GM23248 (cell line): ENCODE measurements at regions not wholly inside any gene's neighbourhood (a gene's known extent, or its start where the extent isn't known, plus 50 kb on each side); places are given as distances from the start of the nearest gene placed in this dataset.

Experiments
- DNase-seq: peaks from one replicate; pipeline ENCODE4 v3.0.0-alpha.2; 2015
- H2AFZ ChIP-seq: fragments of 200-600 bp; sonication (generic); 2 replicates; pipeline ENCODE4 v1.6.1; 2016; ENCODE audit warnings: antibody characterized with exemption
- H3F3A ChIP-seq: fragments of 200-600 bp; sonication (generic); 2 replicates; pipeline ENCODE4 v1.6.1; 2016; ENCODE audit warnings: mild to moderate bottlenecking, antibody characterized with exemption, mixed run types; ENCODE audit not compliant: insufficient read depth
- H3K27ac ChIP-seq: fragments of 200-600 bp; sonication (generic); 2 replicates; pipeline ENCODE4 v1.5.1; 2016; ENCODE audit warnings: mild to moderate bottlenecking
- H3K27me3 ChIP-seq: fragments of 200-600 bp; sonication (generic); replicated peaks from 2 replicates; pipeline ENCODE4 v1.6.1; 2016; ENCODE audit warnings: mild to moderate bottlenecking; ENCODE audit not compliant: insufficient read depth
- H3K36me3 ChIP-seq: fragments of 200-600 bp; sonication (generic); 2 replicates; pipeline ENCODE4 v1.6.1; 2016; ENCODE audit warnings: low read depth, mild to moderate bottlenecking
- H3K4me1 ChIP-seq: fragments of 200-600 bp; sonication (generic); 2 replicates; pipeline ENCODE4 v1.6.1; 2016; ENCODE audit warnings: mild to moderate bottlenecking; ENCODE audit not compliant: insufficient read depth
- H3K4me2 ChIP-seq: fragments of 200-600 bp; sonication (generic); one replicate; pipeline ENCODE4 v1.6.1; 2016; ENCODE audit warnings: mild to moderate bottlenecking; ENCODE audit not compliant: unreplicated experiment
- H3K4me3 ChIP-seq: fragments of 200-600 bp; sonication (generic); 2 replicates; pipeline ENCODE4 v1.5.1; 2016; ENCODE audit warnings: mild to moderate bottlenecking
- H3K79me2 ChIP-seq: fragments of 200-600 bp; sonication (generic); 2 replicates; pipeline ENCODE4 v1.6.1; 2016; ENCODE audit warnings: mild to moderate bottlenecking; ENCODE audit not compliant: insufficient read depth
- H3K9ac ChIP-seq: fragments of 200-600 bp; sonication (generic); 2 replicates; pipeline ENCODE4 v1.6.1; 2016; ENCODE audit warnings: mild to moderate bottlenecking
- H3K9me2 ChIP-seq: fragments of 200-600 bp; sonication (generic); 2 replicates; pipeline ENCODE4 v1.6.1; 2016; ENCODE audit warnings: mixed run types, mild to moderate bottlenecking, moderate library complexity; ENCODE audit not compliant: insufficient read depth
- H3K9me3 ChIP-seq: fragments of 200-600 bp; sonication (generic); one replicate; pipeline ENCODE4 v1.6.1; 2017; ENCODE audit warnings: low read depth
- H4K20me1 ChIP-seq: fragments of 200-600 bp; sonication (generic); 2 replicates; pipeline ENCODE4 v1.6.0; 2016; ENCODE audit not compliant: insufficient read depth
- EZH2 ChIP-seq: fragments of 200-600 bp; sonication (generic); IDR thresholded peaks from 2 replicates; pipeline ENCODE4 v1.6.1; 2018; ENCODE audit warnings: antibody characterized with exemption, mild to moderate bottlenecking; ENCODE audit not compliant: insufficient read depth, poor library complexity, severe bottlenecking
- EZH2phosphoT487 ChIP-seq: fragments of 200-600 bp; sonication (generic); IDR thresholded peaks from 2 replicates; pipeline ENCODE4 v1.6.1; 2018; ENCODE audit warnings: antibody characterized with exemption, moderate library complexity, mild to moderate bottlenecking, low read depth; ENCODE audit not compliant: insufficient read depth
- WGBS, 2 experiments: methylation state at CpG; one replicate each; pipeline ENCODE4 v1.1.6; 2015 to 2017; ENCODE audit warnings: low lambda C conversion rate in 2 of 2, low coverage in 1 of 2; ENCODE audit errors: missing lambda C conversion rate in 2 of 2; 5-methylcytosine and 5-hydroxymethylcytosine counted together
- in situ Hi-C: fragments of 300-500 bp; cut with MboI; formaldehyde crosslinking; loops from 2 replicates; pipeline ENCODE4 v1.15.0; 2020

GRCh38 chr22:35138521-35138920, 72.6 kb downstream of the ISX start:
- H3K79me2 ChIP-seq: no peaks in the 10 kb centered on the region
- no peaks in the 10 kb centered on the region for H3K9me3 ChIP-seq
- H3K27ac ChIP-seq: no peak overlapping the region
- no peak overlapping the region for H2AFZ ChIP-seq
- no peaks in the 10 kb centered on the region for H4K20me1 ChIP-seq
- no peaks in the 10 kb centered on the region for H3K4me1 ChIP-seq
- no peak for DNase-seq
- no peak for TF ChIP-seq EZH2
- in situ Hi-C loops: no loop called here
- no peaks in the 10 kb centered on the region for H3K36me3 ChIP-seq
- no peak overlapping the region for H3K9ac ChIP-seq
- no peak overlapping the region for H3K4me3 ChIP-seq
- peaks cover 8% of the 10 kb centered on the region; the same call in 1 of the 2 replicates for H3K27me3 ChIP-seq
- no peaks in the 10 kb centered on the region for H3F3A ChIP-seq
- no peaks in the 10 kb centered on the region for H3K9me2 ChIP-seq
- WGBS, 2 experiments: 32 to 36% methylated on average over 5 of the region's 5 CpGs
- H3K4me2 ChIP-seq: no peak overlapping the region

- 35 to 38% methylated on average over 12 of the region's 12 CpGs for WGBS, 2 experiments
- in situ Hi-C loops: no loop called here
- TF ChIP-seq EZH2phosphoT487 (no peak), EZH2 (no peak)
- Histone ChIP-seq H4K20me1 (no peaks in the 10 kb centered on the region), H3K27me3 (no peaks in the 10 kb centered on the region), H3K9me2 (no peaks in the 10 kb centered on the region), H3K9me3 (no peaks in the 10 kb centered on the region), H3K4me2 (no peak overlapping the region), H3K9ac (no peak overlapping the region), H3K79me2 (no peaks in the 10 kb centered on the region), H3K27ac (no peak overlapping the region), H3K36me3 (no peaks in the 10 kb centered on the region), H3K4me3 (no peak overlapping the region), H3K4me1 (no peaks in the 10 kb centered on the region), H3F3A (no peaks in the 10 kb centered on the region), H2AFZ (no peak overlapping the region)
- peak; percentile 16 for DNase-seq
Measured at GRCh38 chr22:35140879-35141745, 75.2 kb downstream of the ISX start.

GRCh38 chr22:35148381-35148780, 82.4 kb downstream of the ISX start:
- DNase-seq: no peak
- Histone ChIP-seq H3K27ac (no peak overlapping the region), H3F3A (no peaks in the 10 kb centered on the region), H3K4me1 (no peaks in the 10 kb centered on the region), H3K4me3 (no peak overlapping the region), H3K4me2 (no peak overlapping the region), H3K9me2 (no peaks in the 10 kb centered on the region), H3K79me2 (no peaks in the 10 kb centered on the region), H4K20me1 (no peaks in the 10 kb centered on the region), H3K27me3 (no peaks in the 10 kb centered on the region; the same call in none of the 2 replicates), H3K36me3 (no peaks in the 10 kb centered on the region), H2AFZ (no peak overlapping the region), H3K9me3 (no peaks in the 10 kb centered on the region), H3K9ac (no peak overlapping the region)
- TF ChIP-seq EZH2phosphoT487 (no peak), EZH2 (no peak)
- 37 to 47% methylated on average over 2 of the region's 2 CpGs for WGBS, 2 experiments
- in situ Hi-C loops: no loop called here

- Histone ChIP-seq H3K27ac (no peak overlapping the region), H3K4me1 (no peaks in the 10 kb centered on the region), H3K4me2 (no peak overlapping the region), H2AFZ (no peak overlapping the region), H3K9me2 (no peaks in the 10 kb centered on the region), H3F3A (no peaks in the 10 kb centered on the region), H3K9me3 (no peaks in the 10 kb centered on the region), H3K79me2 (no peaks in the 10 kb centered on the region), H4K20me1 (no peaks in the 10 kb centered on the region), H3K4me3 (no peak overlapping the region), H3K27me3 (no peaks in the 10 kb centered on the region; the same call in none of the 2 replicates), H3K9ac (no peak overlapping the region), H3K36me3 (no peaks in the 10 kb centered on the region)
- peak; percentile 9 for DNase-seq
- WGBS, 2 experiments: 3 to 4% methylated on average over 10 of the region's 10 CpGs
- TF ChIP-seq EZH2 (no peak), EZH2phosphoT487 (no peak)
- in situ Hi-C loops: no loop called here
Measured at GRCh38 chr22:35148866-35149548, 83.0 kb downstream of the ISX start.
